AG04450 (cell line): ENCODE measurements at regions not wholly inside any gene's neighbourhood (a gene's known extent, or its start where the extent isn't known, plus 50 kb on each side); places are given as distances from the start of the nearest gene placed in this dataset.

ENCODE experiments used
- CTCF ChIA-PET: fragments of 300-600, 350-600 bp; formaldehyde crosslinking; extraction: SDS; loops from one replicate; lab custom pipeline; 2022; ENCODE audit warnings: antibody characterized with exemption, inconsistent platforms; lab: Charles Lee
- POLR2A ChIA-PET: fragments of 350-600 bp; formaldehyde crosslinking; extraction: SDS; loops from one replicate; lab custom pipeline; 2021; ENCODE audit warnings: antibody characterized with exemption, inconsistent platforms; lab: Yijun Ruan, JAX
- DNase-seq: peaks from one replicate; pipeline ENCODE4 v3.0.0-alpha.2; 2011; ENCODE audit warnings: low read depth, low spot score
- H3K27ac ChIP-seq: one replicate; pipeline ENCODE4 v1.5.1; 2012; ENCODE audit warnings: low read depth, low read length, control low read depth
- H3K27me3 ChIP-seq: one replicate; pipeline ENCODE4 v1.6.0; 2012; ENCODE audit warnings: low read length; ENCODE audit not compliant: control insufficient read depth, insufficient read depth
- H3K4me3 ChIP-seq: 2 replicates; pipeline ENCODE4 v1.5.1; 2011; ENCODE audit warnings: mild to moderate bottlenecking, low read depth, low read length, control low read depth
- H3K9me3 ChIP-seq: 2 replicates; pipeline ENCODE4 v1.5.1; 2012; ENCODE audit warnings: low read length; ENCODE audit not compliant: control insufficient read depth, insufficient read depth
- TF ChIP-seq, protein P1 (sequence below): IDR thresholded peaks from 2 replicates; pipeline ENCODE4 v1.5.1; 2011; ENCODE audit warnings: low read depth, low read length, control low read depth, inconsistent platforms

DNA sequence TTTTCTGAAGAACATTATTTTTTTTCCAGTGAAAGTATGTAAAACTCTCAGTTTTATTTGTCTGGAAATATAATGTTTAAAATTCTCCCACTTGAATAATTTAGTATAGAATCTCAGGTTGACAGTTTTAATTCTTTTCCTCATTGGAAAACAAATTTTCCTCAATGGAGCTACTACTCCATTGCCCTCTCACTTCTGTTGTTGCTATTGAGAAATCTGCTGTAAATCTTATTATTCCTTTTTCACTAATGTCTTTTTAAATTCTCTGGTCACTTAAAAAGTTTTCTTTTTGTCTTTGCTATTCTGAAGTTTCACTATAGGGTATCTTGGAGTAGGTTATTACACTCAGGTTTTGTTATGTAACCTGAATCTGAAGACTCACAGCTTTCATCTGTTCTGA is 216.1 kb upstream of the PMFBP1 start:
- TF ChIP-seq, protein P1, sequence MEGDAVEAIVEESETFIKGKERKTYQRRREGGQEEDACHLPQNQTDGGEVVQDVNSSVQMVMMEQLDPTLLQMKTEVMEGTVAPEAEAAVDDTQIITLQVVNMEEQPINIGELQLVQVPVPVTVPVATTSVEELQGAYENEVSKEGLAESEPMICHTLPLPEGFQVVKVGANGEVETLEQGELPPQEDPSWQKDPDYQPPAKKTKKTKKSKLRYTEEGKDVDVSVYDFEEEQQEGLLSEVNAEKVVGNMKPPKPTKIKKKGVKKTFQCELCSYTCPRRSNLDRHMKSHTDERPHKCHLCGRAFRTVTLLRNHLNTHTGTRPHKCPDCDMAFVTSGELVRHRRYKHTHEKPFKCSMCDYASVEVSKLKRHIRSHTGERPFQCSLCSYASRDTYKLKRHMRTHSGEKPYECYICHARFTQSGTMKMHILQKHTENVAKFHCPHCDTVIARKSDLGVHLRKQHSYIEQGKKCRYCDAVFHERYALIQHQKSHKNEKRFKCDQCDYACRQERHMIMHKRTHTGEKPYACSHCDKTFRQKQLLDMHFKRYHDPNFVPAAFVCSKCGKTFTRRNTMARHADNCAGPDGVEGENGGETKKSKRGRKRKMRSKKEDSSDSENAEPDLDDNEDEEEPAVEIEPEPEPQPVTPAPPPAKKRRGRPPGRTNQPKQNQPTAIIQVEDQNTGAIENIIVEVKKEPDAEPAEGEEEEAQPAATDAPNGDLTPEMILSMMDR, result no peak
- H3K4me3 ChIP-seq, result no peak overlapping the region
- ChIA-PET POLR2A (no interaction called here), CTCF (interaction anchor here (5.5 kb wide), 1 partner anchor 12 kb away, joined by 38 read pairs; no protein-coding TSS in a partner anchor)
- no peaks in the 10 kb centered on the region for H3K9me3 ChIP-seq
- H3K27ac ChIP-seq, result no peak overlapping the region
- no peak for DNase-seq
- H3K27me3 ChIP-seq, result no peaks in the 10 kb centered on the region

DNA sequence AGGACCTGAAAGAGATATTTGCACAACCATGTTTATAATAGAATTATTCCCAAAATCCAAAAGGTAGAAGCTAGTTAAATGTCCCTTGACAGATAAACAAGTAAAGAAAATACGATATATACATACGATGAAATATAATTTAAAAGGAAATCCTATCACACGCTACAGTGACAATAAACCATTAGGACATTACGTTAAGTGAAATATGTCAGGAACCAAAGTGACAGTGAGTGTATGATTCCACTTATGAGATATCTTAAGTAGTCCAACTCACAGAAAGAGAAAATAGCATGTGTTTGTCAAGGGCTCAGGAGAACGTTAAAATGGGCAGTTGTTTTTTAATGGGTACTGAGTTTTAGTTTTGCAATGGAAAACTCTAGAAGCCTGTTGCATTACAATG is 212.7 kb upstream of the PMFBP1 start:
- ChIA-PET CTCF (no interaction called here), POLR2A (no interaction called here)
- Histone ChIP-seq H3K27me3 (no peaks in the 10 kb centered on the region), H3K9me3 (no peaks in the 10 kb centered on the region), H3K27ac (no peak overlapping the region), H3K4me3 (no peak overlapping the region)
- TF ChIP-seq, protein P1, result no peak
- DNase-seq, result no peak

DNA sequence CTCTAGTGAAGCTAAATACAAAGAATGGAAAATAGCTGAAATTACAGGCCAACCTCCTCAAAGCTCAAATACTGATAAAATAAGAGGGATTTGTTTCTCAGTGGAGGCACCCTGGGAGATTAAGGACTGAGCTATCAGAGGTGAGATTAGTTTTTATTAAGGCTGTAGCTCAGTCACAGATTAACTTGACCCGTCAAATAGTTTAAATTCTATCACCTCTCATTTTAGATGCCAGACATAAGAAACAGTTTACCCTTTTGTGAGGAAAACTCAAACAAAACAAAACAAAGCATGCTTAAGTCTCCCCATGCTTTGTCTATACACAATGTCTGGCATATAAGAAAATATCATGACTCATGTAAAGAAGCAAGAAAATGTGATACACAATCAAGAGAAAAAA is 208.3 kb upstream of the PMFBP1 start:
- Histone ChIP-seq H3K9me3 (no peaks in the 10 kb centered on the region), H3K27me3 (no peaks in the 10 kb centered on the region), H3K4me3 (no peak overlapping the region), H3K27ac (no peak overlapping the region)
- POLR2A ChIA-PET, result no interaction called here
- CTCF ChIA-PET, result interaction anchor here (2.8 kb wide), 1 partner anchor 20 kb away, joined by 17 read pairs; no protein-coding TSS in a partner anchor
- TF ChIP-seq, protein P1, result no peak
- DNase-seq, result no peak

DNA sequence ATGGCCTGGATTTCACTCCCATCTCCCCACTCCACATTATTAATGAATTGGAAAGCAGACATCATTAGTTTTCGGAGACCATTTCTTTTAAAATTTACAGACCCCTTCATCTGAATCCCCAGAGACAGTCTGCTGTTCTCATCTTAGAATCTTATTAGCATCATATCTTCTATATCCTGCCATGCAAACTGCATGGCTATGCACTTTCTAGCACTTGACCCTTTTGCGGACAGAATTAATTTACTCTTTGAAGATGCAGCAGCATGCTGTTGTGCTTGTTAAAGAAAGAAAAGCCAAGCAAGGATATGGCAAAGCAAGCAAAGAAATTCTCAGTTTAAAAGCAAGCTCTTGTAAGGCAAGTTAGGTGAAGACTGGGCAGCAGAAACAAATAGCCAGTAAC is 201.2 kb upstream of the PMFBP1 start:
- no peak for DNase-seq
- ChIA-PET POLR2A (no interaction called here), CTCF (interaction anchor here (3.5 kb wide), 1 partner anchor 27 kb away, joined by 19 read pairs; no protein-coding TSS in a partner anchor)
- no peak overlapping the region for H3K27ac ChIP-seq
- H3K27me3 ChIP-seq, result no peaks in the 10 kb centered on the region
- no peak overlapping the region for H3K4me3 ChIP-seq
- H3K9me3 ChIP-seq, result no peaks in the 10 kb centered on the region
- TF ChIP-seq, protein P1, result no peak

DNA sequence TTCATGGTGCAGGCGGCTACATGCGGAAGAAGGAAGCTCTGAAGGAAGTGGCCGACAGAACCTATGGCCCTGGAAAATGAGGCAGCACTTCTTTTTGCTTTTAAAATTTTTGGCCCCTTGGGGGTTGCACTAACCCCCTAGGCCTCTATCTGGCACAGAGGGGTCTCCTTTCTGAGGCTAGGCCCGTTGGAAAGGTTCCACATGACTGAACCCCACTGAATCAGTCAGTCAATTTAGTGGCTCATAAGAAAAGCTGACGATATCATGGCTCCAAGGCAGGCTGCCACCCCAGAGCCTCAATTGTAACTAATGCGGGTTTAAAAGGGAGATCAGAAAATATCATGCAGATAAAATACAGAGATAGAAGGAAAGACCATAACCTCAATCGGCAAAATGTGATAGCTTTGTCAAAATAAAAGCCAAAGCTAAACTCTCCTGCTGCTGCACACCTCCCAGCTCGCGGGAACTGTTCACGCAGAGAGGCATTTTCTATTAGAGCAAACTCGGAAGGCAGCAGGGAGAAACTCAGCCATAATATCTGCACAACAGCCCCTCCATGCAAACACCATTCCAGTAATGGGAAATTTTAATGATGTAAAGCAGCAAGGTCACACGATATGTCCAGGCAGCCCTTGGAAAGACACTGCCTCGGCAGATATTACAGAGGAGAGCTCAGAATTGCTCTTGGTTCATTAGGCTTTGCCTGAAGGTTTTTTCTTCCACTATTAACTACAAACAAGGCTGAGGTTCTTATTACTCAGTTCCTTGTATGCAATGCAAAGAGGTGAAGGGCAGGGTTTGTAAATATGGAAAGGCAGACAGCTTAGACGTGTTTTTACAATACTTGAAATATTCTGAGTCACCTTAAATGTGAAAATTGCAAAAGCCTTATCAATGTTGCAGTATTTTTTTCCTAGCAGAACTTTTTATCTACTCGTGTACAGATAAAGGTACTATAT is 200.4 kb upstream of the PMFBP1 start:
- ChIA-PET CTCF (interaction anchor here (3.5 kb wide), 1 partner anchor 28 kb away, joined by 19 read pairs; no protein-coding TSS in a partner anchor), POLR2A (interaction anchor here (1.9 kb wide), 1 partner anchor 15 kb away, joined by 5 read pairs; no protein-coding TSS in a partner anchor)
- H3K27me3 ChIP-seq, result no peaks in the 10 kb centered on the region
- H3K27ac ChIP-seq, result no peak overlapping the region
- DNase-seq, result no peak
- H3K4me3 ChIP-seq, result no peak overlapping the region
- TF ChIP-seq, protein P1, result no peak
- no peaks in the 10 kb centered on the region for H3K9me3 ChIP-seq
